HCT116 (cell line): ENCODE measurements at regions not wholly inside any gene's neighbourhood (a gene's known extent, or its start where the extent isn't known, plus 50 kb on each side); places are given as distances from the start of the nearest gene placed in this dataset.

Source experiments
- ATAC-seq: fragments of 200-7000 bp; cut with Tn5 transposase; 2 replicates; pipeline ENCODE4 v1.9.1; 2020; ENCODE audit warnings: mild to moderate bottlenecking, moderate library complexity
- BruUV-seq: library from RNA; stranded (reverse); fragments of 400-500 nt; replicated peaks from 2 replicates; lab custom pipeline; 2021; lab: Mats Ljungman, UMichigan
- CTCF ChIA-PET: fragments of 300-600 bp; sonication (Branson Sonifier 250); formaldehyde crosslinking; loops from one replicate; lab custom pipeline; 2021; ENCODE audit warnings: antibody characterized with exemption; lab: Charles Lee
- POLR2A ChIA-PET: fragments of 300-600, 350-600 bp; sonication (Branson Sonifier 250); formaldehyde crosslinking; loops from one replicate; lab custom pipeline; 2021; ENCODE audit warnings: antibody characterized with exemption; lab: Charles Lee
- RAD21 ChIA-PET, 2 experiments: fragments of 300-600 bp; sonication (Branson Sonifier 250); formaldehyde crosslinking; loops; one replicate each; lab custom pipeline; 2023; ENCODE audit warnings: low total read pairs in 2 of 2; ENCODE audit not compliant: uncharacterized antibody in 2 of 2, unreplicated experiment in 2 of 2, low non-redundant PET in 1 of 2; lab: Charles Lee
- DNase-seq: peaks from one replicate; pipeline ENCODE4 v3.0.0-alpha.2; 2010; ENCODE audit warnings: low read depth, low spot score
- H2AFZ ChIP-seq: fragments of 200-600 bp; shearing (Covaris generic), sonication (generic); 2 replicates; pipeline ENCODE4 v1.6.1; 2017; ENCODE audit warnings: low read depth, mixed run types, mixed read lengths, antibody characterized with exemption, low read length; ENCODE audit not compliant: poor library complexity, severe bottlenecking
- H3K27ac ChIP-seq: 2 replicates; pipeline ENCODE4 v1.5.1; 2012; ENCODE audit warnings: low read depth, low read length
- H3K27me3 ChIP-seq: fragments of 200-600 bp; sonication (generic); 2 replicates; pipeline ENCODE4 v1.6.1; 2016; ENCODE audit warnings: mixed run types, low read length, mixed read lengths; ENCODE audit not compliant: insufficient read depth
- H3K36me3 ChIP-seq, 2 experiments: fragments of 200-500 bp in 1 of 2; fragments of 200-600 bp in 1 of 2; sonication (Bioruptor generic) in 1 of 2; sonication (generic) in 1 of 2; 2 replicates each; pipeline versions ENCODE4 v1.5.1 to v1.6.1; 2014 to 2016; ENCODE audit warnings: low read length in 2 of 2, inconsistent platforms in 1 of 2, mixed read lengths in 1 of 2, mixed run types in 1 of 2; ENCODE audit not compliant: insufficient read depth in 2 of 2, control insufficient read depth in 1 of 2
- H3K4me1 ChIP-seq, 2 experiments: fragments of 200-600 bp in 1 of 2; sonication (generic) in 1 of 2; 2 replicates each; pipeline versions ENCODE4 v1.5.1 to v1.6.1; 2012 to 2017; ENCODE audit warnings: low read length in 2 of 2, inconsistent platforms in 1 of 2, mild to moderate bottlenecking in 1 of 2, mixed read lengths in 1 of 2, mixed run types in 1 of 2, moderate library complexity in 1 of 2; ENCODE audit not compliant: insufficient read depth in 2 of 2, control insufficient read depth in 1 of 2
- H3K4me2 ChIP-seq: fragments of 200-600 bp; sonication (generic); 2 replicates; pipeline ENCODE4 v1.6.1; 2017; ENCODE audit warnings: mixed run types, low read length, mixed read lengths
- H3K4me3 ChIP-seq, 2 experiments: fragments of 200-600 bp in 1 of 2; sonication (generic) in 1 of 2; replicated peaks in 1 of 2; 2 replicates each; pipeline ENCODE4 v1.5.1; 2011 to 2016; ENCODE audit warnings: low read length in 2 of 2, control low read depth in 1 of 2, low read depth in 1 of 2, mild to moderate bottlenecking in 1 of 2, mixed read lengths in 1 of 2, mixed run types in 1 of 2
- H3K79me2 ChIP-seq: fragments of 200-600 bp; sonication (generic); 2 replicates; pipeline ENCODE4 v1.6.1; 2017; ENCODE audit warnings: mild to moderate bottlenecking, mixed run types, low read length, moderate library complexity, mixed read lengths; ENCODE audit not compliant: insufficient read depth
- H3K9ac ChIP-seq: fragments of 200-600 bp; sonication (generic); 2 replicates; pipeline ENCODE4 v1.6.1; 2016; ENCODE audit warnings: low read length, mixed read lengths
- H3K9me2 ChIP-seq: fragments of 200-600 bp; sonication (generic), shearing (Covaris generic); 2 replicates; pipeline ENCODE4 v1.6.1; 2017; ENCODE audit warnings: mixed run types, mild to moderate bottlenecking, moderate library complexity; ENCODE audit not compliant: insufficient read depth
- H3K9me3 ChIP-seq, 2 experiments: fragments of 200-500 bp in 1 of 2; fragments of 200-600 bp in 1 of 2; sonication (Bioruptor generic) in 1 of 2; sonication (generic) in 1 of 2; 2 replicates each; pipeline ENCODE4 v1.6.1; 2014 to 2017; ENCODE audit warnings: low read length in 2 of 2, mixed read lengths in 2 of 2, inconsistent platforms in 1 of 2, low read depth in 1 of 2, mild to moderate bottlenecking in 1 of 2, mixed run types in 1 of 2, moderate library complexity in 1 of 2; ENCODE audit not compliant: control insufficient read depth in 1 of 2, insufficient read depth in 1 of 2
- H4K20me1 ChIP-seq: fragments of 200-600 bp; sonication (generic), shearing (Covaris generic); 2 replicates; pipeline ENCODE4 v1.6.1; 2017; ENCODE audit warnings: mixed run types, mild to moderate bottlenecking, moderate library complexity; ENCODE audit not compliant: insufficient read depth
- EGR1 ChIP-seq: IDR thresholded peaks from 2 replicates; pipeline ENCODE4 v1.6.1; 2012; ENCODE audit warnings: low read depth
- ELF1 ChIP-seq: IDR thresholded peaks from 2 replicates; pipeline ENCODE4 v1.6.1; 2012; ENCODE audit warnings: low read depth, borderline replicate concordance
- EZH2 ChIP-seq: fragments of 200-600 bp; sonication (generic); IDR thresholded peaks from 2 replicates; pipeline ENCODE4 v1.6.1; 2017; ENCODE audit warnings: antibody characterized with exemption, mixed run types
- EZH2phosphoT487 ChIP-seq: fragments of 200-600 bp; IDR thresholded peaks from 2 replicates; pipeline ENCODE4 v1.6.1; 2018; ENCODE audit warnings: antibody characterized with exemption, borderline replicate concordance
- JUND ChIP-seq: IDR thresholded peaks from 2 replicates; pipeline ENCODE4 v1.6.1; 2012
- MAX ChIP-seq: IDR thresholded peaks from 2 replicates; pipeline ENCODE4 v1.6.1; 2012
- POLR2A ChIP-seq: IDR thresholded peaks from 2 replicates; pipeline ENCODE4 v1.7.0; 2011; ENCODE audit warnings: borderline replicate concordance; ENCODE audit not compliant: insufficient read depth, insufficient read length; ENCODE audit errors: extremely low read depth
- SP1 ChIP-seq: IDR thresholded peaks from 2 replicates; pipeline ENCODE4 v1.6.1; 2012; ENCODE audit warnings: low read depth
- YY1 ChIP-seq: IDR thresholded peaks from 2 replicates; pipeline ENCODE4 v1.6.1; 2011; ENCODE audit warnings: low read length, low read depth, moderate library complexity, mild to moderate bottlenecking; ENCODE audit not compliant: insufficient replicate concordance; ENCODE audit errors: extremely low read depth
- intact Hi-C: fragments of 100-400 bp; cut with micrococcal nuclease; formaldehyde crosslinking; loops from 2 replicates; pipeline ENCODE4 v1.10.0; 2022

GRCh38 chr21:14306126-14306907 lies 76.6 kb downstream of the HSPA13 start:
- DNase-seq: no peak
- H3K27ac ChIP-seq: no peak overlapping the region
- no peaks in the 10 kb centered on the region for H3K36me3 ChIP-seq
- no peaks in the 10 kb centered on the region; the same call in 1 of the 2 replicates for H4K20me1 ChIP-seq
- intact Hi-C loops: no loop called here
- no peak overlapping the region for H3K4me2 ChIP-seq
- TF ChIP-seq JUND (no peak), EGR1 (no peak), YY1 (no peak), MAX (no peak), ELF1 (no peak), SP1 (no peak), EZH2phosphoT487 (no peak), EZH2 (no peak), POLR2A (no peak)
- TF ChIP-seq, all 23 proteins: peak for 0
- H3K9me3 ChIP-seq: no peaks in the 10 kb centered on the region
- ATAC-seq: no peak
- no peaks in the 10 kb centered on the region for H3K79me2 ChIP-seq
- no peaks in the 10 kb centered on the region for H3K4me1 ChIP-seq
- no peak overlapping the region for H3K4me3 ChIP-seq
- H3K27me3 ChIP-seq: no peaks in the 10 kb centered on the region
- no peak overlapping the region for H2AFZ ChIP-seq
- H3K9me2 ChIP-seq: no peaks in the 10 kb centered on the region
- H3K9ac ChIP-seq: no peak overlapping the region
- no TSS peak for BruUV-seq
- POLR2A ChIA-PET: no interaction called here
- CTCF ChIA-PET: interaction anchor here (0.6 to 1.5 kb wide), 4 partner anchors 10 to 468 kb away, joined by 3 read pairs; no protein-coding TSS in a partner anchor
- RAD21 ChIA-PET: no interaction called here
